ENCODE measurements at regions not wholly inside any gene's neighbourhood (a gene's known extent, or its start where the extent isn't known, plus 50 kb on each side); places are given as distances from the start of the nearest gene placed in this dataset.

DNA sequence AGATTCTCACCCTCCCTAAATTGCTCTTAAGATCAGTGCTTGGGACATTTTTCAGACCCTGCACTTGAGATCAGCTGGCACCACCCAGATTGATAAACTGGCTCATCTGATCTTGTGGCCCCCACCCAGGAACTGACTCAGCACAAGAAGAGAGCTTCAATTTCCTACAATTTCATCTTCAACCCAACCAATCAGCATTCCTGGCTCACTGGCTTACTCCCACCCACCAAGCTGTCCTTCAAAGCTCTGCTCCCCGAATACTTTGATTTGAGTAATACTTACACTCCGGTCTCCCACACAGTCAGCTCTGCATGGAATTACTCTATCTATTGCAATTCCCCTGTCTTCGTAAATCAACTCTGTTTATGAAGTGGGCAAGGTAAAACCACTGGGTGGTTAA, 461.9 kb upstream of the RGS18 start:
- H3K4me1 ChIP-seq (ENCODE audit: control insufficient read depth, insufficient read depth, low read length): no peaks in the 10 kb centered on the region
- BruUV-seq (replicated peaks): no TSS peak
- ATAC-seq (no peak), DNase-seq (ENCODE audit: low read depth, low spot score) (no peak)
- TF ChIP-seq, protein P1, sequence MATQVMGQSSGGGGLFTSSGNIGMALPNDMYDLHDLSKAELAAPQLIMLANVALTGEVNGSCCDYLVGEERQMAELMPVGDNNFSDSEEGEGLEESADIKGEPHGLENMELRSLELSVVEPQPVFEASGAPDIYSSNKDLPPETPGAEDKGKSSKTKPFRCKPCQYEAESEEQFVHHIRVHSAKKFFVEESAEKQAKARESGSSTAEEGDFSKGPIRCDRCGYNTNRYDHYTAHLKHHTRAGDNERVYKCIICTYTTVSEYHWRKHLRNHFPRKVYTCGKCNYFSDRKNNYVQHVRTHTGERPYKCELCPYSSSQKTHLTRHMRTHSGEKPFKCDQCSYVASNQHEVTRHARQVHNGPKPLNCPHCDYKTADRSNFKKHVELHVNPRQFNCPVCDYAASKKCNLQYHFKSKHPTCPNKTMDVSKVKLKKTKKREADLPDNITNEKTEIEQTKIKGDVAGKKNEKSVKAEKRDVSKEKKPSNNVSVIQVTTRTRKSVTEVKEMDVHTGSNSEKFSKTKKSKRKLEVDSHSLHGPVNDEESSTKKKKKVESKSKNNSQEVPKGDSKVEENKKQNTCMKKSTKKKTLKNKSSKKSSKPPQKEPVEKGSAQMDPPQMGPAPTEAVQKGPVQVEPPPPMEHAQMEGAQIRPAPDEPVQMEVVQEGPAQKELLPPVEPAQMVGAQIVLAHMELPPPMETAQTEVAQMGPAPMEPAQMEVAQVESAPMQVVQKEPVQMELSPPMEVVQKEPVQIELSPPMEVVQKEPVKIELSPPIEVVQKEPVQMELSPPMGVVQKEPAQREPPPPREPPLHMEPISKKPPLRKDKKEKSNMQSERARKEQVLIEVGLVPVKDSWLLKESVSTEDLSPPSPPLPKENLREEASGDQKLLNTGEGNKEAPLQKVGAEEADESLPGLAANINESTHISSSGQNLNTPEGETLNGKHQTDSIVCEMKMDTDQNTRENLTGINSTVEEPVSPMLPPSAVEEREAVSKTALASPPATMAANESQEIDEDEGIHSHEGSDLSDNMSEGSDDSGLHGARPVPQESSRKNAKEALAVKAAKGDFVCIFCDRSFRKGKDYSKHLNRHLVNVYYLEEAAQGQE (IDR thresholded peaks at IDR 0.05; ENCODE audit: insufficient read depth in 1 of 2, low read depth in 2 of 2, low read length in 1 of 2): no peak
- no peak for TF ChIP-seq POLR2AphosphoS5 (IDR thresholded peaks at IDR 0.05; ENCODE audit: low read depth, low read length)
- TF ChIP-seq CTCF (IDR thresholded peaks at IDR 0.05): no peak
- no peak for TF ChIP-seq SIN3A (IDR thresholded peaks at IDR 0.05; ENCODE audit: borderline replicate concordance, insufficient read depth, low read depth, low read length)
- no peak for TF ChIP-seq TCF7L2 (IDR thresholded peaks at IDR 0.05; ENCODE audit: low read depth, low read length)
- H3K27me3 ChIP-seq (ENCODE audit: control insufficient read depth, insufficient read depth, low read length): no peaks in the 10 kb centered on the region
- CTCF ChIA-PET: no interaction called here
- in situ Hi-C loops (cut with HindIII; ENCODE audit: low pct_unique_long_range_greater_than_20kb, low sequenced_read_pairs): no loop called here
- no peak overlapping the region for H3K4me3 ChIP-seq (ENCODE audit: low read depth in 2 of 2, low read length in 2 of 2)
- intact Hi-C loops (cut with micrococcal nuclease; ENCODE audit: unreplicated experiment): no loop called here
- no peaks in the 10 kb centered on the region for H3K9me3 ChIP-seq (ENCODE audit: control insufficient read depth, insufficient read depth, low read depth, low read length)
- no peaks in the 10 kb centered on the region for H3K36me3 ChIP-seq (ENCODE audit: control insufficient read depth, insufficient read depth, low read length)
- POLR2A ChIA-PET: no interaction called here
- no peak overlapping the region for H3K27ac ChIP-seq (ENCODE audit: low read length)

GRCh38 chr1:191697556-191697955, 460.7 kb upstream of the RGS18 start:
- ChIA-PET POLR2A (no interaction called here), CTCF (no interaction called here)
- intact Hi-C loops (cut with micrococcal nuclease; ENCODE audit: unreplicated experiment): no loop called here
- H3K27ac ChIP-seq (ENCODE audit: low read length): no peak overlapping the region
- in situ Hi-C loops (cut with HindIII; ENCODE audit: low pct_unique_long_range_greater_than_20kb, low sequenced_read_pairs): no loop called here
- no peak overlapping the region for H3K4me3 ChIP-seq (ENCODE audit: low read depth in 2 of 2, low read length in 2 of 2)
- H3K27me3 ChIP-seq (ENCODE audit: control insufficient read depth, insufficient read depth, low read length): no peaks in the 10 kb centered on the region
- no peak for DNase-seq (ENCODE audit: low read depth, low spot score)
- TF ChIP-seq CTCF (IDR thresholded peaks at IDR 0.05) (no peak), SIN3A (IDR thresholded peaks at IDR 0.05; ENCODE audit: borderline replicate concordance, insufficient read depth, low read depth, low read length) (no peak), TCF7L2 (IDR thresholded peaks at IDR 0.05; ENCODE audit: low read depth, low read length) (no peak), POLR2AphosphoS5 (IDR thresholded peaks at IDR 0.05; ENCODE audit: low read depth, low read length) (no peak)
- TF ChIP-seq, protein P1 (IDR thresholded peaks at IDR 0.05; ENCODE audit: insufficient read depth in 1 of 2, low read depth in 2 of 2, low read length in 1 of 2): no peak
- no peaks in the 10 kb centered on the region for H3K36me3 ChIP-seq (ENCODE audit: control insufficient read depth, insufficient read depth, low read length)
- no peaks in the 10 kb centered on the region for H3K4me1 ChIP-seq (ENCODE audit: control insufficient read depth, insufficient read depth, low read length)
- no peak for ATAC-seq
- no peaks in the 10 kb centered on the region for H3K9me3 ChIP-seq (ENCODE audit: control insufficient read depth, insufficient read depth, low read depth, low read length)
- BruUV-seq (replicated peaks): no TSS peak
